HG02678 (cell line): ENCODE measurements at regions not wholly inside any gene's neighbourhood (a gene's known extent, or its start where the extent isn't known, plus 50 kb on each side); places are given as distances from the start of the nearest gene placed in this dataset.

Experiments used
- ATAC-seq: cut with Tn5 transposase; IDR thresholded peaks from one replicate; pipeline ENCODE4 v1.9.1; 2021; ENCODE audit warnings: mild to moderate bottlenecking, moderate library complexity; ENCODE audit not compliant: unreplicated experiment

- no peak for ATAC-seq
These were observed 67.4 kb upstream of the PCDH18 start for GRCh38 chr4:137599734-137600133.

- ATAC-seq, result no peak
These were observed 65.6 kb upstream of the PCDH18 start for GRCh38 chr4:137597752-137598430.

- ATAC-seq, result no peak
These were observed 55.5 kb upstream of the PCDH18 start for GRCh38 chr4:137587796-137588195.

- no peak for ATAC-seq
These were observed 51.4 kb upstream of the PCDH18 start for GRCh38 chr4:137583671-137584070.
